ENCODE measurements at regions not wholly inside any gene's neighbourhood (a gene's known extent, or its start where the extent isn't known, plus 50 kb on each side); places are given as distances from the start of the nearest gene placed in this dataset.

DNA sequence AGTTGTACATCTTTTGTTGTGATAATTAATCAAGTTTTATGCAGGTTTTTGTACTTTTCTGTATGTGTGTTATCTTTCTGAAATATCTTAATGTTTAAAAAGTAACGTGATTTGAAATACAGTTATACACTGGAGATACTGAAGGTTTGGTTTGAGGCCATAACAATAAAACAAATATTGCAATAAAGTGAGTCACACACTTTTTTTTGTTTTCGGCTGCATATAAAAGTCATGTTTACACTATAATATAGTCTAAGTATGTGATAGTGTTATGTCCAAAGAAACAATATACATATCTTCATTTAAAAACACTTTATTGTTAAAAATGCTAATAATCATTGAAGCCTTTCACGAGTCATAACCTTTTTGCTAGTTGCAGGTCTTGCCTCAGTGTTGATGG, 473.1 kb upstream of the GJE1 start:
- no peak for TF ChIP-seq POLR2A (IDR thresholded peaks at IDR 0.05)
- TF ChIP-seq CTCF (IDR thresholded peaks at IDR 0.05): no peak
